ENCODE measurements at regions not wholly inside any gene's neighbourhood (a gene's known extent, or its start where the extent isn't known, plus 50 kb on each side); places are given as distances from the start of the nearest gene placed in this dataset.

DNA sequence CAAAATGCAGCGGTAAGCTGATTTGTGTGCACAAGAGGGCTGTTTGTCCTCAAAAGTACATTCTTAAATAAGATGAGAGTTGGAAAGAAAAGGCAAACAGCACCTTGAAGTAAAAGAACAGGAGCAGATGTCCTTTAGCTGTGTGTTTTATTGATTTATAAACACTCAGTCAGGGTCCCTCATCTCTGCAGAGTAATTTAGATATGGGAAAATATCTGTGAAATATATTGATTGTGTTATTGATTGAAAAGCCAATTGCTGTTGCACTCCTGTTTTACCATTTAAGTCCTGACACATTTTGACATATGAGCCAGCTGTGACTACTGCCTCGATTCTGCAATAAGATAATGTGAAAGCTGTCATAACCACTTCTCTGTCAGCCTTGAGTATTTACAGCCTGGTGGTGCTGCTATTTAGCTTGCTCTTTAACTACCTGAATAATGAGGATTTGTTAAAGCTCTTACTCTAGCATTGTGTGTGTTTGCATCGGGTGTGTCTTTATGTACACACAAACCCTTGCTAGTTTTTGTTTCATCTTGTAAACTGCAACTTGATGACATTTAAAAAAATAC lies 550.1 kb downstream of the DACH1 start (continued):
- TF ChIP-seq, protein P1, sequence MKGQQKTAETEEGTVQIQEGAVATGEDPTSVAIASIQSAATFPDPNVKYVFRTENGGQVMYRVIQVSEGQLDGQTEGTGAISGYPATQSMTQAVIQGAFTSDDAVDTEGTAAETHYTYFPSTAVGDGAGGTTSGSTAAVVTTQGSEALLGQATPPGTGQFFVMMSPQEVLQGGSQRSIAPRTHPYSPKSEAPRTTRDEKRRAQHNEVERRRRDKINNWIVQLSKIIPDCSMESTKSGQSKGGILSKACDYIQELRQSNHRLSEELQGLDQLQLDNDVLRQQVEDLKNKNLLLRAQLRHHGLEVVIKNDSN (IDR thresholded peaks at IDR 0.05; ENCODE audit: borderline replicate concordance, low read depth) = no peak
- TF ChIP-seq, protein P2, sequence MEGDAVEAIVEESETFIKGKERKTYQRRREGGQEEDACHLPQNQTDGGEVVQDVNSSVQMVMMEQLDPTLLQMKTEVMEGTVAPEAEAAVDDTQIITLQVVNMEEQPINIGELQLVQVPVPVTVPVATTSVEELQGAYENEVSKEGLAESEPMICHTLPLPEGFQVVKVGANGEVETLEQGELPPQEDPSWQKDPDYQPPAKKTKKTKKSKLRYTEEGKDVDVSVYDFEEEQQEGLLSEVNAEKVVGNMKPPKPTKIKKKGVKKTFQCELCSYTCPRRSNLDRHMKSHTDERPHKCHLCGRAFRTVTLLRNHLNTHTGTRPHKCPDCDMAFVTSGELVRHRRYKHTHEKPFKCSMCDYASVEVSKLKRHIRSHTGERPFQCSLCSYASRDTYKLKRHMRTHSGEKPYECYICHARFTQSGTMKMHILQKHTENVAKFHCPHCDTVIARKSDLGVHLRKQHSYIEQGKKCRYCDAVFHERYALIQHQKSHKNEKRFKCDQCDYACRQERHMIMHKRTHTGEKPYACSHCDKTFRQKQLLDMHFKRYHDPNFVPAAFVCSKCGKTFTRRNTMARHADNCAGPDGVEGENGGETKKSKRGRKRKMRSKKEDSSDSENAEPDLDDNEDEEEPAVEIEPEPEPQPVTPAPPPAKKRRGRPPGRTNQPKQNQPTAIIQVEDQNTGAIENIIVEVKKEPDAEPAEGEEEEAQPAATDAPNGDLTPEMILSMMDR (IDR thresholded peaks at IDR 0.05) = no peak
- TF ChIP-seq RXRA (IDR thresholded peaks at IDR 0.05; ENCODE audit: borderline replicate concordance, low read depth) (no peak), RFX5 (IDR thresholded peaks at IDR 0.05; ENCODE audit: low read length) (no peak), NRF1 (IDR thresholded peaks at IDR 0.05; ENCODE audit: low read depth, low read length) (no peak), SMC3 (IDR thresholded peaks at IDR 0.05; ENCODE audit: low read depth, low read length) (no peak), FOSL2 (IDR thresholded peaks at IDR 0.05; ENCODE audit: borderline replicate concordance, low read depth) (no peak)
- TF ChIP-seq, protein P3, sequence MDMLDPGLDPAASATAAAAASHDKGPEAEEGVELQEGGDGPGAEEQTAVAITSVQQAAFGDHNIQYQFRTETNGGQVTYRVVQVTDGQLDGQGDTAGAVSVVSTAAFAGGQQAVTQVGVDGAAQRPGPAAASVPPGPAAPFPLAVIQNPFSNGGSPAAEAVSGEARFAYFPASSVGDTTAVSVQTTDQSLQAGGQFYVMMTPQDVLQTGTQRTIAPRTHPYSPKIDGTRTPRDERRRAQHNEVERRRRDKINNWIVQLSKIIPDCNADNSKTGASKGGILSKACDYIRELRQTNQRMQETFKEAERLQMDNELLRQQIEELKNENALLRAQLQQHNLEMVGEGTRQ (IDR thresholded peaks at IDR 0.05; ENCODE audit: borderline replicate concordance, low read depth, low read length) = no peak

DNA sequence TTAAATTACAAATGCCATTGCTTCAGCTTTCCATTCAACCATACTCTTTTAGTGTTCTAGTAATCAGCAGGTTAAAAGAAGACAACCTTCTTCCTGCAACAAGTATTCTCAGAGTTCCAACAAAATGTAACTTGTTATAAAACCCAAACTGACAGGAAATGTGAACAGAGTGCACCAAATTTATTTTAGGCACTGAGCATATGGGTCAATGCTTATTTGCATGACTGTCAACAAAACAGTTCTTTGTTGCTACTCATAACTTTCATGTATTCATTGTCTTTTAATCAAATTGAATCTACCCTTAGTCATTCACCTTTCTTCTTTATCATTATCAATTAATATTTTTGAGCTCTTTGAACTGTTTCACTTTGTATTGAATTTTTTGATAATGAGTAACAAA lies 554.1 kb downstream of the DACH1 start:
- Histone ChIP-seq H3F3A (replicated peaks; ENCODE audit: insufficient read depth) (no peaks in the 10 kb centered on the region), H3K4me1 (ENCODE audit: control insufficient read depth in 1 of 2, insufficient read depth in 2 of 2, low read depth in 1 of 2, low read length in 1 of 2) (peaks cover 0 to 9% of the 10 kb centered on the region in 2 experiments; a peak in 1 of 4 replicates), H3K9me2 (no peaks in the 10 kb centered on the region), H4K20me1 (ENCODE audit: insufficient read depth) (no peaks in the 10 kb centered on the region), H3K4me2 (no peak overlapping the region), H3K27me3 (ENCODE audit: insufficient read depth) (no peaks in the 10 kb centered on the region), H3K79me2 (ENCODE audit: insufficient read depth) (no peaks in the 10 kb centered on the region), H3K36me3 (replicated peaks in 1 of 2; ENCODE audit: control insufficient read depth in 1 of 2, insufficient read depth in 2 of 2, low read length in 1 of 2) (no peaks in the 10 kb centered on the region), H3K27ac (ENCODE audit: low read depth in 2 of 2, low read length in 1 of 2) (no peak overlapping the region), H3K9ac (no peak overlapping the region), H2AFZ (ENCODE audit: low read depth) (no peak overlapping the region), H3K9me3 (no peaks in the 10 kb centered on the region), H3K4me3 (ENCODE audit: low read depth in 2 of 2, low read length in 1 of 2) (no peak overlapping the region)
- ChIA-PET POLR2A (no interaction called here), CTCF (interaction anchor here (0.6 to 1.3 kb wide), 2 partner anchors 14 kb away, joined by 3 read pairs; no protein-coding TSS in a partner anchor)
- DNase-seq = no peak
- TF ChIP-seq, protein P1 (IDR thresholded peaks at IDR 0.05; ENCODE audit: borderline replicate concordance, low read depth) = no peak
- TF ChIP-seq, protein P4, sequence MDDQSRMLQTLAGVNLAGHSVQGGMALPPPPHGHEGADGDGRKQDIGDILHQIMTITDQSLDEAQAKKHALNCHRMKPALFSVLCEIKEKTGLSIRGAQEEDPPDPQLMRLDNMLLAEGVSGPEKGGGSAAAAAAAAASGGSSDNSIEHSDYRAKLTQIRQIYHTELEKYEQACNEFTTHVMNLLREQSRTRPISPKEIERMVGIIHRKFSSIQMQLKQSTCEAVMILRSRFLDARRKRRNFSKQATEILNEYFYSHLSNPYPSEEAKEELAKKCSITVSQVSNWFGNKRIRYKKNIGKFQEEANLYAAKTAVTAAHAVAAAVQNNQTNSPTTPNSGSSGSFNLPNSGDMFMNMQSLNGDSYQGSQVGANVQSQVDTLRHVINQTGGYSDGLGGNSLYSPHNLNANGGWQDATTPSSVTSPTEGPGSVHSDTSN (IDR thresholded peaks at IDR 0.05) = no peak
- no peak for TF ChIP-seq TEAD4 (IDR thresholded peaks at IDR 0.05; ENCODE audit: borderline replicate concordance, insufficient read depth)
- TF ChIP-seq FOSL2 (IDR thresholded peaks at IDR 0.05; ENCODE audit: borderline replicate concordance, low read depth) = no peak
- TF ChIP-seq, protein P5, sequence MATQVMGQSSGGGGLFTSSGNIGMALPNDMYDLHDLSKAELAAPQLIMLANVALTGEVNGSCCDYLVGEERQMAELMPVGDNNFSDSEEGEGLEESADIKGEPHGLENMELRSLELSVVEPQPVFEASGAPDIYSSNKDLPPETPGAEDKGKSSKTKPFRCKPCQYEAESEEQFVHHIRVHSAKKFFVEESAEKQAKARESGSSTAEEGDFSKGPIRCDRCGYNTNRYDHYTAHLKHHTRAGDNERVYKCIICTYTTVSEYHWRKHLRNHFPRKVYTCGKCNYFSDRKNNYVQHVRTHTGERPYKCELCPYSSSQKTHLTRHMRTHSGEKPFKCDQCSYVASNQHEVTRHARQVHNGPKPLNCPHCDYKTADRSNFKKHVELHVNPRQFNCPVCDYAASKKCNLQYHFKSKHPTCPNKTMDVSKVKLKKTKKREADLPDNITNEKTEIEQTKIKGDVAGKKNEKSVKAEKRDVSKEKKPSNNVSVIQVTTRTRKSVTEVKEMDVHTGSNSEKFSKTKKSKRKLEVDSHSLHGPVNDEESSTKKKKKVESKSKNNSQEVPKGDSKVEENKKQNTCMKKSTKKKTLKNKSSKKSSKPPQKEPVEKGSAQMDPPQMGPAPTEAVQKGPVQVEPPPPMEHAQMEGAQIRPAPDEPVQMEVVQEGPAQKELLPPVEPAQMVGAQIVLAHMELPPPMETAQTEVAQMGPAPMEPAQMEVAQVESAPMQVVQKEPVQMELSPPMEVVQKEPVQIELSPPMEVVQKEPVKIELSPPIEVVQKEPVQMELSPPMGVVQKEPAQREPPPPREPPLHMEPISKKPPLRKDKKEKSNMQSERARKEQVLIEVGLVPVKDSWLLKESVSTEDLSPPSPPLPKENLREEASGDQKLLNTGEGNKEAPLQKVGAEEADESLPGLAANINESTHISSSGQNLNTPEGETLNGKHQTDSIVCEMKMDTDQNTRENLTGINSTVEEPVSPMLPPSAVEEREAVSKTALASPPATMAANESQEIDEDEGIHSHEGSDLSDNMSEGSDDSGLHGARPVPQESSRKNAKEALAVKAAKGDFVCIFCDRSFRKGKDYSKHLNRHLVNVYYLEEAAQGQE (IDR thresholded peaks at IDR 0.05; ENCODE audit: low read depth, low read length) = no peak
- TF ChIP-seq NRF1 (IDR thresholded peaks at IDR 0.05; ENCODE audit: low read depth, low read length) = no peak
- TF ChIP-seq NFIC (IDR thresholded peaks at IDR 0.05; ENCODE audit: borderline replicate concordance) = no peak
- no peak for TF ChIP-seq CHD2 (IDR thresholded peaks at IDR 0.05; ENCODE audit: low read length, partially characterized antibody)
- no peak for TF ChIP-seq TCF12 (IDR thresholded peaks at IDR 0.05)
- no peak for TF ChIP-seq POLR2AphosphoS5 (IDR thresholded peaks at IDR 0.05; ENCODE audit: low read depth, low read length)
- TF ChIP-seq EP300 (IDR thresholded peaks at IDR 0.05; ENCODE audit: borderline replicate concordance in 1 of 2, low read depth in 1 of 2, low read length in 1 of 2) = no peak
- no peak for TF ChIP-seq RFX5 (IDR thresholded peaks at IDR 0.05; ENCODE audit: low read length)
- no peak for TF ChIP-seq YY1 (IDR thresholded peaks at IDR 0.05; ENCODE audit: low read depth)
- TF ChIP-seq ELF1 (IDR thresholded peaks at IDR 0.05) = no peak
- TF ChIP-seq MXI1 (IDR thresholded peaks at IDR 0.05; ENCODE audit: low read depth, low read length) = no peak
- TF ChIP-seq, protein P3 (IDR thresholded peaks at IDR 0.05; ENCODE audit: borderline replicate concordance, low read depth, low read length) = no peak
